Body of pancreas (tissue), 4 donors: ENCODE measurements at regions not wholly inside any gene's neighbourhood (a gene's known extent, or its start where the extent isn't known, plus 50 kb on each side); places are given as distances from the start of the nearest gene placed in this dataset.

Experiments used
- ATAC-seq: fragments of 150-250 bp; one replicate; pipeline ENCODE4 v1.9.1; 2016
- DNase-seq, 4 donors: peaks; one replicate each; pipeline ENCODE4 v3.0.0-alpha.2; 2019
- H3K27ac ChIP-seq, 4 donors: fragments of 200-600 bp; sonication (generic); 1 replicate in 3 of 4; 2 replicates in 1 of 4; pipeline versions ENCODE4 v1.5.1 to v1.6.1; 2016 to 2019; ENCODE audit warnings: mild to moderate bottlenecking in 1 of 4, mixed read lengths in 1 of 4, moderate library complexity in 1 of 4
- H3K27me3 ChIP-seq, 2 donors: fragments of 200-600 bp; sonication (generic); one replicate each; pipeline ENCODE4 v1.6.0; 2016; ENCODE audit warnings: mild to moderate bottlenecking in 1 of 2
- H3K36me3 ChIP-seq, 2 donors: fragments of 200-600 bp; sonication (generic); replicated peaks in 1 of 2; 2 replicates each; pipeline ENCODE4 v1.5.1; 2016; ENCODE audit warnings: low read depth in 2 of 2; ENCODE audit not compliant: insufficient read depth in 1 of 2
- H3K4me1 ChIP-seq: fragments of 200-600 bp; sonication (generic); one replicate; pipeline ENCODE4 v1.6.0; 2016
- H3K4me3 ChIP-seq, 2 donors: fragments of 200-600 bp; sonication (generic); 1 replicate in 1 of 2; 2 replicates in 1 of 2; pipeline ENCODE4 v1.5.1; 2016 to 2019
- H3K9me3 ChIP-seq, 3 donors: fragments of 200-600 bp; sonication (generic); 1 replicate in 2 of 3; 2 replicates in 1 of 3; pipeline ENCODE4 v1.5.1; 2016
- POLR2A ChIP-seq, 3 donors: fragments of 450-650 bp; IDR thresholded peaks; one replicate each; pipeline ENCODE4 v1.6.1; 2016; ENCODE audit warnings: antibody characterized with exemption in 3 of 3, mild to moderate bottlenecking in 2 of 3
- WGBS, 2 donors: methylation state at CpG; one replicate each; pipeline ENCODE4 v1.1.5; 2017; 5-methylcytosine and 5-hydroxymethylcytosine counted together
- intact Hi-C: fragments of 100-400 bp; cut with DNase I; formaldehyde crosslinking; loops from one replicate; pipeline ENCODE4 v1.15.1; 2023
- TF ChIP-seq, protein P1 (sequence below), 7 experiments: fragments of 450-650 bp in 4 of 7; fragments of 200-600 bp in 3 of 7; sonication (generic) in 3 of 7; IDR thresholded peaks; one replicate each; pipeline ENCODE4 v1.5.1; 2016 to 2019; ENCODE audit warnings: antibody characterized with exemption in 7 of 7

DNA sequence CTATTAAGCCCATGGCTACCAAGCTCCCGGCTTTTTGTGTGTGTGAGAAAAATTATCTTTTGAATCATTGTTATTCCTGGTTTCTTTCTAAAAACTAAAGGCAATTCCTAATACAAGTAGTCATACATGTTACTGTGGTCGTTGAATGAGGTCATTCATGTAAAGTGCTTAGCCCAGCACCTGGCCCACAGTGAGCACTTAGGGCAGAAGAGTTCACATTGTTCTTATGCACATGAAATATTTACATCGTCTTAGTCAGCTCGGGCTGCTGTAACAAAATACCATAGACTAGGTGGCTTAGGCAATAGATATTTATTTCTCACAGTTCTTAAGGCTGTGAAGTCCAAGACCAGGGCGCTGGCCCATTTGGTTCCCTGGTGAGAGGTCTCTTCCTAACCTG lies 216.1 kb downstream of the SHQ1 start:
- 79 to 97% methylated on average over 5 of the region's 5 CpGs for WGBS, 2 donors
- Histone ChIP-seq H3K27ac (no peak overlapping the region), H3K4me1 (no peaks in the 10 kb centered on the region), H3K36me3 (no peaks in the 10 kb centered on the region), H3K4me3 (no peak overlapping the region), H3K27me3 (no peaks in the 10 kb centered on the region), H3K9me3 (no peaks in the 10 kb centered on the region)
- DNase-seq, result no peak
- TF ChIP-seq, protein P1, sequence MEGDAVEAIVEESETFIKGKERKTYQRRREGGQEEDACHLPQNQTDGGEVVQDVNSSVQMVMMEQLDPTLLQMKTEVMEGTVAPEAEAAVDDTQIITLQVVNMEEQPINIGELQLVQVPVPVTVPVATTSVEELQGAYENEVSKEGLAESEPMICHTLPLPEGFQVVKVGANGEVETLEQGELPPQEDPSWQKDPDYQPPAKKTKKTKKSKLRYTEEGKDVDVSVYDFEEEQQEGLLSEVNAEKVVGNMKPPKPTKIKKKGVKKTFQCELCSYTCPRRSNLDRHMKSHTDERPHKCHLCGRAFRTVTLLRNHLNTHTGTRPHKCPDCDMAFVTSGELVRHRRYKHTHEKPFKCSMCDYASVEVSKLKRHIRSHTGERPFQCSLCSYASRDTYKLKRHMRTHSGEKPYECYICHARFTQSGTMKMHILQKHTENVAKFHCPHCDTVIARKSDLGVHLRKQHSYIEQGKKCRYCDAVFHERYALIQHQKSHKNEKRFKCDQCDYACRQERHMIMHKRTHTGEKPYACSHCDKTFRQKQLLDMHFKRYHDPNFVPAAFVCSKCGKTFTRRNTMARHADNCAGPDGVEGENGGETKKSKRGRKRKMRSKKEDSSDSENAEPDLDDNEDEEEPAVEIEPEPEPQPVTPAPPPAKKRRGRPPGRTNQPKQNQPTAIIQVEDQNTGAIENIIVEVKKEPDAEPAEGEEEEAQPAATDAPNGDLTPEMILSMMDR (IDR thresholded peaks at IDR 0.05), result no peak
- TF ChIP-seq POLR2A (IDR thresholded peaks at IDR 0.05), result no peak
- intact Hi-C loops, result no loop called here
- ATAC-seq, result no peak

DNA sequence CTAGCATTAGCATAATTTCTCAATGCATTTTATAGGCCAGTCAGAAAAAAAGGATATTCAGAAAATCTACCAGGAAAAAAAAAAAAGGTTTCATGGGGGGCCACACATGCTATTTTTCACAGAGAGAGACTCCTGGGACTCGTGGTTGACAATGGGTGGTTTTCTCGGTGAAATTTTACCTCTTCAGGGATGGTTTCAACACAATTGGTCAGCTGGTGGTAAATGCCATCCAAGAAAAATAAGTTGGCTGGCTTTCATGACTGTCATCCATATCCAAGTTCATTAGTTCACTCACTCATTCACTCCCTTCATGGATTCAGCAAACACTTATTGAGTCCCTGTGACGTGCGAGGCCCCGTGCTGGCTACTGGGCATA lies 217.3 kb downstream of the SHQ1 start:
- H3K27ac ChIP-seq, result no peak overlapping the region
- no peak overlapping the region for H3K4me3 ChIP-seq
- no peaks in the 10 kb centered on the region for H3K4me1 ChIP-seq
- H3K9me3 ChIP-seq, result no peaks in the 10 kb centered on the region
- TF ChIP-seq, protein P1 (IDR thresholded peaks at IDR 0.05), result no peak
- no peak for TF ChIP-seq POLR2A (IDR thresholded peaks at IDR 0.05)
- no peaks in the 10 kb centered on the region for H3K36me3 ChIP-seq
- intact Hi-C loops, result no loop called here
- WGBS, 2 donors, result 93 to 94% methylated on average over 5 of the region's 5 CpGs
- ATAC-seq (no peak), DNase-seq (no peak)
- no peaks in the 10 kb centered on the region for H3K27me3 ChIP-seq

DNA sequence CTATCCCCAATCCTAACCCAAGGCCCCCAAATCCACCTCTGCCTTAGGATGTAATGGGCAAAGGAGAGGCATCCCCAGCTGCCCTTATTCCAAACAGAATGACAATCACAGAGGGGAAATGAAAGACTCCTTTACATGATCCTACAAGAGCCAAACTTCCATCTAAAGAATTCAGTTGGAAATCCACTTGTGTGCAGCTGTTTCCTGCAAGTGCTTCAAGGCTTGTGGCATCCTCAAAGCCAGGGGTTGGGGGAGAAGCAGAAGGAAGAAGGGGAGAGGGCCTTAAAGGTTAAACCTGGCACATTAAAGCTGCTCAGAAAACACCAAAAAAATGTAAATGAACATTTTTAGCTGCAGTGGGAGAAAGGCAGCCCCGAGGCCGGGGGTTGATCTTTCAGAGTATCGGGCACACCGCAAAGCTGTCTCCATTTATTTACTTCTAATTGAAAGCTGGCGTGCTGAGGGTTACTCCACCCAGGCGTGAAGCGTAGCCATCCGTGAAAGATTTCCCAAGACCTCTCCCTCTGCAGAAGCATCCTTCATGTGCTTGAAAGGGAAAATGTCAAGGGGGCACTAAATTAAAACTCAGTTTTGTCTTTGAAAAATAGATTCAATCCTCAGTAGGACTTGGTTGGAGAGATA lies 217.8 kb downstream of the SHQ1 start:
- Histone ChIP-seq H3K4me3 (no peak overlapping the region), H3K9me3 (no peaks in the 10 kb centered on the region), H3K27ac (no peak overlapping the region), H3K4me1 (no peaks in the 10 kb centered on the region), H3K36me3 (no peaks in the 10 kb centered on the region), H3K27me3 (no peaks in the 10 kb centered on the region)
- intact Hi-C loops, result no loop called here
- DNase-seq, result no peak
- no peak for ATAC-seq
- 74 to 85% methylated on average over 8 of the region's 8 CpGs for WGBS, 2 donors
- TF ChIP-seq, protein P1 (IDR thresholded peaks at IDR 0.05), result no peak
- no peak for TF ChIP-seq POLR2A (IDR thresholded peaks at IDR 0.05)

GRCh38 chr3:72629191-72629631 lies 219.0 kb downstream of the SHQ1 start:
- no peak overlapping the region for H3K27ac ChIP-seq
- 37 to 55% methylated on average over 3 of the region's 3 CpGs for WGBS, 2 donors
- H3K27me3 ChIP-seq, result no peaks in the 10 kb centered on the region
- intact Hi-C loops, result no loop called here
- ATAC-seq (peak; percentile 40), DNase-seq (no peak)
- no peaks in the 10 kb centered on the region for H3K9me3 ChIP-seq
- H3K4me1 ChIP-seq, result no peaks in the 10 kb centered on the region
- H3K4me3 ChIP-seq, result no peak overlapping the region
- H3K36me3 ChIP-seq, result no peaks in the 10 kb centered on the region
- TF ChIP-seq POLR2A (IDR thresholded peaks at IDR 0.05), result no peak
- TF ChIP-seq, protein P1 (IDR thresholded peaks at IDR 0.05), result no peak

DNA sequence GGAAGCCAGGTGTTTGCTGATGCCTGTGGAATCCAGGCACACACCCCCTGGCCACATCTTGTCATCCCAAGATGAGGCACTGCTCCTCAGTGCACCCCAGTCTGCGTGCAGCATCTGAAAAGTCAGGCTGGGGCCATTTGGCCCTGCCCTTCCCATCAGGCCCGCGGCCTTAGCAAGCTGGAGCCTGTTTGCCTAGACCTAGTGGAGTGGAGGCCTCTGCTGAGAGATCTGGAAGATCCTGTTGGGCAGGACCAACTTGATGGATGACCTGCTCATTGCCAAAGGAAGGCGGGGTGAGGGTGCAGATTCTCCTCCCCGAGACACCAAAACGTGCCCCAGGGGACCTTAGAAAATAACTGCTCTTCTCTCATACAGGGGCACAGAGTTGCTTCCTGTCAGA lies 220.2 kb downstream of the SHQ1 start:
- DNase-seq (no peak), ATAC-seq (no peak)
- H3K9me3 ChIP-seq, result no peaks in the 10 kb centered on the region
- no peaks in the 10 kb centered on the region for H3K36me3 ChIP-seq
- no peaks in the 10 kb centered on the region for H3K27me3 ChIP-seq
- no peaks in the 10 kb centered on the region for H3K4me1 ChIP-seq
- 67 to 83% methylated on average over 4 to 6 of the region's 6 CpGs for WGBS, 2 donors
- intact Hi-C loops, result no loop called here
- H3K27ac ChIP-seq, result no peak overlapping the region
- no peak for TF ChIP-seq POLR2A (IDR thresholded peaks at IDR 0.05)
- TF ChIP-seq, protein P1 (IDR thresholded peaks at IDR 0.05), result no peak
- H3K4me3 ChIP-seq, result no peak overlapping the region
